NCI-H345 (cell line): ENCODE measurements at regions not wholly inside any gene's neighbourhood (a gene's known extent, or its start where the extent isn't known, plus 50 kb on each side); places are given as distances from the start of the nearest gene placed in this dataset.

Source experiments
- DNase-seq: peaks from one replicate; lab custom pipeline; 2025; lab: John Stamatoyannopoulos, UW

GRCh38 chr2:71839826-71840225 is 307.8 kb downstream of the CYP26B1 start:
- no peak for DNase-seq

GRCh38 chr2:71834796-71835195 is 312.9 kb downstream of the CYP26B1 start:
- no peak for DNase-seq

GRCh38 chr2:71833855-71834560 is 313.7 kb downstream of the CYP26B1 start:
- DNase-seq: no peak

GRCh38 chr2:71833272-71833671 is 314.4 kb downstream of the CYP26B1 start:
- no peak for DNase-seq

GRCh38 chr2:71832844-71833243 is 314.8 kb downstream of the CYP26B1 start:
- no peak for DNase-seq

- DNase-seq: no peak
Observed at GRCh38 chr2:71832388-71832787, 315.3 kb downstream of the CYP26B1 start.

- no peak for DNase-seq
Observed at GRCh38 chr2:71831193-71831577, 316.5 kb downstream of the CYP26B1 start.

GRCh38 chr2:71830497-71831192 is 317.0 kb downstream of the CYP26B1 start:
- no peak for DNase-seq

GRCh38 chr2:71829008-71829407 is 318.7 kb downstream of the CYP26B1 start:
- no peak for DNase-seq

- DNase-seq: no peak
Observed at GRCh38 chr2:71827973-71828372, 319.7 kb downstream of the CYP26B1 start.

- no peak for DNase-seq
Observed at GRCh38 chr2:71827524-71827901, 320.1 kb downstream of the CYP26B1 start.

- no peak for DNase-seq
Observed at GRCh38 chr2:71826826-71827523, 320.7 kb downstream of the CYP26B1 start.

- no peak for DNase-seq
Observed at GRCh38 chr2:71826299-71826698, 321.4 kb downstream of the CYP26B1 start.

- no peak for DNase-seq
Observed at GRCh38 chr2:71824436-71824835, 323.2 kb downstream of the CYP26B1 start.

GRCh38 chr2:71823526-71823925 is 324.1 kb downstream of the CYP26B1 start:
- no peak for DNase-seq

GRCh38 chr2:71822463-71822862 is 325.2 kb downstream of the CYP26B1 start:
- no peak for DNase-seq

GRCh38 chr2:71821856-71822255 is 325.8 kb downstream of the CYP26B1 start:
- no peak for DNase-seq

GRCh38 chr2:71816815-71817214 is 330.8 kb downstream of the CYP26B1 start:
- DNase-seq: no peak

- no peak for DNase-seq
Observed at GRCh38 chr2:71815701-71816474, 331.8 kb downstream of the CYP26B1 start.

GRCh38 chr2:71814885-71815284 is 332.8 kb downstream of the CYP26B1 start:
- DNase-seq: no peak

GRCh38 chr2:71813807-71814470 is 333.7 kb downstream of the CYP26B1 start:
- DNase-seq: peak; percentile 63

- no peak for DNase-seq
Observed at GRCh38 chr2:71813315-71813714, 334.3 kb downstream of the CYP26B1 start.
